ENCODE measurements at regions not wholly inside any gene's neighbourhood (a gene's known extent, or its start where the extent isn't known, plus 50 kb on each side); places are given as distances from the start of the nearest gene placed in this dataset.
A peak's percentile ranks its signal among the peaks of the same experiment; 100 is the strongest.
"Not testable (repeated sequence)": the region's sequence is repeated elsewhere in the genome, so short reads cannot be mapped to it uniquely, and the experiment has no call there.

- DNase-seq (ENCODE audit: low read depth in 2 of 2), result no peak
Observed at GRCh38 chr6:72533606-72534005, 88.3 kb upstream of the KCNQ5 start.

DNA sequence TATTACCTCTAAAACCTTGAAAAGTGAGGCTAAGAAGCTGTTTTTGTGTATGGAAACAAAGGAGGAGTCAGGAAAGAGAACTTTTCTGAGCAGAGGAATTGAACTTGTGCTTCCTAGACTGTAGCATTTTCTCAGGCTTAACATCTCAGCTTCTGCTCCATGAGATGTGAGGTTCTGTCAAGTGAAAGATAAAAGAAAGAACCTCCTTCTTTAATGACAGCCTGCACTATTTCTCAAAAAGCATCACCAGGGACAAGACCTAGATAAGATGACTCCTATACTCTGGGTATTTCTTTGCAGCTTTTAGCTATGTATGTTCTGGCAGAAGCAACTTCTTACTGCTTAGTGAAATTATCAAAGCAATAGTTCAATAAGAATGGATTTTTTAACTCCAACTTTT, 87.6 kb upstream of the KCNQ5 start:
- DNase-seq (ENCODE audit: low read depth in 2 of 2), result no peak

DNA sequence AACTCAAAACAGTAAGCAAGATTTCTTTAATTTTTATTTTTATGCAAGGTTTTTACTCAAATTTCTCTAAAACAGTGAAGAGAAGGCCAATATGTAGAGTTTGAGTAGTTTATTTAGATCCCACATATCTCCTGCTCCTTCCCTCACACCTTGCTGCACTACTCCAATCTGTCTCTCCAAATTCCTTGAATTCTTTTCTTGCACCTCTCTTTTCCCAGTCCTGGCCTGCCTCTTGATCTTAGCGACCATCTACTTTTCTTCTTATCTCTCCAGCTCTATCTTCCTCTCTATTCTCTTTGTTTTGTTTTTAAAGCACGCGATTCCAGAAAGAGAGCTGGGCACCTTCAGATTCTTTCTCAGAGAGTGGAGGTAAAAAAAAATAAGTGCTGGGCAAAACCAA, 86.7 kb upstream of the KCNQ5 start:
- no peak for DNase-seq (ENCODE audit: low read depth in 2 of 2)

DNA sequence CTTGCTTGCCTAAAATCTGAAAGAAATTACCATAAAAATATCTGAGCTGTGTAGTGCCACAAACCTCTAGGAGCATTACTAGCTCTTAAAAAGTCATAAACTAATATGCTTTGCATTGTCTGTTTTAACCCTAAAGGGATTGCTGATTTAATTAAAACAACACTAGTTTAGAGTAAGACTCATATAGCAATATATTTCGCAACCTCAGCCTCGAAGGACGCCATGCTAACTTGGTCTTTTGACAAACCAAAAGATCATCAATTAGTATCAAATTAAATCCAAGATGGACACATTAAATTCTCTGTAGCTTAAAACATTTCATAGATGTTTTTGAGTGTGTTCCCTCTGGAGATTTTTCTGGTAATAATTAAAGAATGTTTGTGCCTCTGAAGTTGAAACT, 74.8 kb upstream of the KCNQ5 start:
- no peak for DNase-seq (ENCODE audit: low read depth in 2 of 2)

GRCh38 chr6:72551470-72551869, 70.4 kb upstream of the KCNQ5 start:
- DNase-seq (ENCODE audit: low read depth in 2 of 2), result no peak

GRCh38 chr6:72552938-72553337, 68.9 kb upstream of the KCNQ5 start:
- peak in 1 of 2 donors; percentile 38 for DNase-seq (ENCODE audit: low read depth in 2 of 2)

DNA sequence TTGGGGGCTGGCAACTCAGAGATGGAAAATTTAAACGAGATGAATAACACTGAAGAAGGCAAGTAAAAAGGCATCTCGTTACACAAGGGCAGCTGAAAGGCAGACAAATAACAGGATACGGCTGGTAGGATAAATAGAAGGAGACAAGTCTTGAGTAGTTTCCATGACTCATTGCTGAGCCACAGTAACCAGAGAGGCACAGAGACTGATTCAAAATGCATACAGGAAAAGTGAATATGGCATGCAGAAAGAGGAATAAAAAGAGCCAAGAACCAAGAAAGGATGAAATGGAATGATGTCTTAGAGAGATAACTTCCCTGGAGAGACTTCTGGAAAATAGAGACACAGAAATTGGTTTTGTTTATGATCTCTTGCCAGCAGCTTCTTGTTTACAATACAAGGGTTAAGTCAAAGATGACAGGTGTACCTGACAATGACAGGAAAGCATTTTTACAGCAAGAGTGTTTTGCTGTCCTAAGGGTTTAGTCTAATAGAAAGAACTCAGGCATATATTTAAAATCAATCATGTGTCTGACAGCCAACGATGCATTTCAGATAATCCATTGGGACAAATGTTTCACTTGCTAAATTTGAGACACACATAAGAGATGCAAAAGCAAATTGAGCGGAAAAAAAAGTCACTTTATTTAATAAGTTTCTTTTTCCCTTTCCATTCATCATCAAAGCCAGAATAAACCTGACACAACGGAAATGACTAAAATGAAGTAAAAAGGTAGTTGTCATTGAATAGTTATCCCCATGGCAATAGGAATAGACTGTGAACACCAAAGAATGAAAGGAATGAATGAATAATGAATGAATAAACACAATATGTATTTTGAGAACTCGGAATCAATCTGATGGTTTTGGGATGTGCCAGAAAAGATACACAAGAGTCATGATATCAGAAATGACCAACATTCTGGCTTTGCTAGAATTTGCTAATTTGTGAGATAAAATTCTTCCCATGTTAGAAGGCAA, 68.0 kb upstream of the KCNQ5 start:
- peak; percentile 20 to 28 for DNase-seq (ENCODE audit: low read depth in 2 of 2)

DNA sequence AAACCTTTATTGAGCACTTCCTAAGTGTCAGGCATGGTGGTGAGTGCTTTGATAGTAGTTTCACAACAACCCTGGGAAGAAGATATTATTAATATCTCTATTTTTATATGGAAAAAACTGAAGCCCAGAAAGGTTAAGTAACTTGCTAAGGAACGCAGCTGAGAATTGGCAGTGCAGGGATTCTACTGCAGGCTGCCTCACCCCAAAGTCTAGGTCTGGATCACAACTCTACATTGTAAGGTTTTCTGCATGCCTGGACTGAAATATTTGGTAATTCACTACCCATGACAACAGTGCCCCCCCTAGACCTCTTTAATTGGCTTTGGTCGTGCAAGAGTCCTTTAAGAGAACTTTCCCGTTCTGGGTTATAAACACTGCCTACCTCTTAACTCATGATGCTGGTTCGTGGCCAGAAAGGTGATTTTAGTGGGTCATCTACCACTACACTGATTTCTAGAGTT, 67.1 kb upstream of the KCNQ5 start:
- no peak for DNase-seq (ENCODE audit: low read depth in 2 of 2)

DNA sequence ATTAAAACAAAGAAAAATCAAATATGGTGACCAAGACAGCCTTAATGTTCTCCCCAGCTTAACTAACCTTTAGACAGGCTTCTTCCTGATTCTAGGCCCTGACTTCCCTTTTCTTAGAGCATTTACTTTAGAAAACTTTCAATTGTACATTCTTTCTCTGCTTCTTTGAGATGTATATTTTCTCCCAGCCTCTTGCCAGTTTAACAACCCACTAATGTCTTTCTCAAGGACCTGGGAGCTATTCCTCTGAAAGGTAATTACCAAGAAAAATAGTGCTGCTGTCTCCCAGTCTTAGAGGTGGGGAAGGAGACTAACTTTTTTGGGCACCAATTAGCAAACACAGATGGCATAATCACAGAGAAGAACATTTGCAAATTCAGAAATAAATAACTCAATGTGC, 62.8 kb upstream of the KCNQ5 start:
- no peak for DNase-seq (ENCODE audit: low read depth in 2 of 2)

DNA sequence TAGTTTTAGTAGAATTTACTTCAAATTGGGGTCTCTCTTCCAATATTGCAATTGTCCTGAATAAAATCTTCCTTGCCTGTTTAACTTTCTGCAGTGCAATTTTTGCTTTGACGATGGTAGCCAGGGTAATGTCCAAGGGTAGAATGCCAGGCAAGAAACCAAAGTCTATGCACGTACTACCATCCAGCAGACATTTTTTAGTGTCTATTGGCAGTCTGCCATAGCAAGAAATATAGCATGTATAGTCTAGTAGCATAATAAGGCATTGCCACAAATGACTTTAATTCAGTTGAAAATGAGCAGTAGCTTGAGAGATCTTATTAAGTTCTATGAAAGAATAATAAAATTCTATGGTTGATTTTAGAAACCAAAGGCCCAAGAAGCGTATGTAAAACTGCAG, 62.3 kb upstream of the KCNQ5 start:
- DNase-seq (ENCODE audit: low read depth in 2 of 2), result no peak

DNA sequence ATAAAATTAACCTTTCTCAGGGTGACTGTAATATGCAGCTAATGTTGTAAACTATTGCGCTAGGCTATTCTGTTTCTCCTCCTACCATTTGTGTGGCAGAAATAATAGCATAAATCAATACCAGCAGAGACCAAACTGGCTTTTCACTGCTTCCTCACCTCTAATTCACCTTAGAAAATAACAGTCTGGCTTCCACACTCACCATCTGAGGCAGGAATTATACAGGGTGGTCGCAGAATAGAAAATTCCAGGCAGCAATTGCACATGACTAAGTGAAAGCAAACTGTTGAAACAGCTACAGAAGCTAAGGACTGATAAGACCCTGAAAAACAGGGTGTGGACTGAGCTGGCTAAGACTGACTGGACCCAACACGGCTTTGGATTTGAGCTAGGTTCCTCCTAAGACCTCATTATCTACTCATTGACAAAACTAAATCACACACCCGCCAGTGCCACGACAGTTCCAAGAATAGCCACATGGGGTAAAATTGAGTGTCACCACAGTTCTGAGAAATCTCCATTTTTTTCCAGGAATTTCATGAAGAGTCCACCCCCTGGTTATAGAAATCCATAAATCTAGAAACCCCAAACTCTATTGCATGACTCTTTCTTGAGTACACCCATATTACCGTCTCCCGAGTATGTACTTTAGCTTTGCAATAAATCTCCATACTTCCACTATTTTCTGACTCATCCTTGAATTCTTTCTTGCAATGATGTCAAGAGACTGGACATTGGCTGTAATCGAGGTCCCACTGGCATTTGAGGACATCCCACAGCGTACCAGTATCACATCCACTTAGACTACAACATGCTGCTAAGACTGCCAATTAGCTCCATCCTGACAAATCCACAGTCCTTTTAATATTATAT, 60.9 kb upstream of the KCNQ5 start:
- DNase-seq (ENCODE audit: low read depth in 2 of 2), result no peak

DNA sequence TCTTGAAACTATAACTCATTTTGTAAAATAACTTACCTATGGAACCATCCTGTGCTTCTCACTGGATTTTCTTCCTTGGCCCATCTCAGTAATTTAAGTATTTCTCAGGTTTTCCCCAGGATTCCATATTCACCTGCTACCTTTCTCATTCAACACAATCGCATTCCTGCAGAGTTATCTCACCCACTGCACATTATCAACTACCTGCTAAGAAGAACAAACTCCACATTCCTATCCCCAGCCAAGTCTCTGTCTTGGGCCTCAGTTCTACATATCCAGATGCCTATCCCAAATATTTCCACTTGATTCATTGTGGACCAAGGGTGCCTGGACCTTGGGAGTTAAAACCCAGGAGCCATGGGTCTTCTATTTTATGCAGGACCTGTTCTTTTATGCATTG, 60.2 kb upstream of the KCNQ5 start:
- DNase-seq (ENCODE audit: low read depth in 2 of 2), result no peak

- no peak for DNase-seq (ENCODE audit: low read depth in 2 of 2)
Observed at GRCh38 chr6:72564231-72564630, 57.6 kb upstream of the KCNQ5 start.

GRCh38 chr6:72571993-72572392, 49.9 kb upstream of the KCNQ5 start:
- not testable (repeated sequence) for DNase-seq (ENCODE audit: low read depth in 2 of 2)
